Endodermal cell (in vitro differentiated cells): ENCODE measurements at regions not wholly inside any gene's neighbourhood (a gene's known extent, or its start where the extent isn't known, plus 50 kb on each side); places are given as distances from the start of the nearest gene placed in this dataset.

ENCODE experiments used
- DNase-seq: peaks from one replicate; pipeline ENCODE4 v3.0.0-alpha.2; 2017
- H3K27ac ChIP-seq: 2 replicates; pipeline ENCODE4 v1.5.1; 2013; ENCODE audit warnings: mild to moderate bottlenecking, low read depth, low read length, moderate library complexity
- H3K27me3 ChIP-seq: 2 replicates; pipeline ENCODE4 v1.6.1; 2013; ENCODE audit warnings: mild to moderate bottlenecking, low read length, moderate library complexity; ENCODE audit not compliant: insufficient read depth, control insufficient read depth, poor library complexity, severe bottlenecking
- H3K36me3 ChIP-seq: 2 replicates; pipeline ENCODE4 v1.7.0; 2013; ENCODE audit warnings: mild to moderate bottlenecking, low read length, moderate library complexity; ENCODE audit not compliant: control insufficient read depth, insufficient read depth
- H3K4me1 ChIP-seq: one replicate; pipeline ENCODE4 v1.7.0; 2013; ENCODE audit warnings: low read length; ENCODE audit not compliant: control insufficient read depth, insufficient read depth
- H3K4me3 ChIP-seq: 2 replicates; pipeline ENCODE4 v1.5.1; 2013; ENCODE audit warnings: mild to moderate bottlenecking, low read length, moderate library complexity
- H3K9ac ChIP-seq: 2 replicates; pipeline ENCODE4 v1.6.1; 2013; ENCODE audit warnings: mild to moderate bottlenecking, low read length, moderate library complexity; ENCODE audit not compliant: poor library complexity, severe bottlenecking; ENCODE audit errors: extremely low read depth
- H3K9me3 ChIP-seq: 2 replicates; pipeline ENCODE4 v1.6.1; 2013; ENCODE audit warnings: mild to moderate bottlenecking, low read length, moderate library complexity; ENCODE audit not compliant: control insufficient read depth
- H3K27ac Mint-ChIP-seq: 2 replicates; pipeline ENCODE4 v1.8.0; 2020; ENCODE audit warnings: mixed read lengths
- H3K27me3 Mint-ChIP-seq: 2 replicates; pipeline ENCODE4 v1.8.0; 2021; ENCODE audit warnings: mild to moderate bottlenecking, mixed read lengths; ENCODE audit not compliant: insufficient read depth
- H3K36me3 Mint-ChIP-seq: 2 replicates; pipeline ENCODE4 v1.8.0; 2020; ENCODE audit warnings: low read depth, mixed read lengths
- H3K4me1 Mint-ChIP-seq: 2 replicates; pipeline ENCODE4 v1.8.0; 2020; ENCODE audit warnings: mixed read lengths
- H3K4me3 Mint-ChIP-seq: 2 replicates; pipeline ENCODE4 v1.8.0; 2020; ENCODE audit warnings: mild to moderate bottlenecking, moderate library complexity, mixed read lengths
- H3K9me3 Mint-ChIP-seq: 2 replicates; pipeline ENCODE4 v1.8.0; 2020; ENCODE audit warnings: mild to moderate bottlenecking, mixed read lengths
- WGBS, 2 experiments: methylation state at CpG; one replicate each; pipeline versions ENCODE4 v1.1.5 to v1.1.7; 2013; ENCODE audit warnings: missing lambda C conversion rate in 2 of 2, mixed read lengths in 1 of 2; ENCODE audit not compliant: insufficient coverage in 1 of 2, insufficient read length in 1 of 2; 5-methylcytosine and 5-hydroxymethylcytosine counted together
- TF ChIP-seq, protein P1 (sequence below): fragments of 200-600 bp; sonication (generic); conservative IDR thresholded peaks from 2 replicates; pipeline ENCODE4 v1.5.0; 2021; ENCODE audit warnings: antibody characterized with exemption, mild to moderate bottlenecking

DNA sequence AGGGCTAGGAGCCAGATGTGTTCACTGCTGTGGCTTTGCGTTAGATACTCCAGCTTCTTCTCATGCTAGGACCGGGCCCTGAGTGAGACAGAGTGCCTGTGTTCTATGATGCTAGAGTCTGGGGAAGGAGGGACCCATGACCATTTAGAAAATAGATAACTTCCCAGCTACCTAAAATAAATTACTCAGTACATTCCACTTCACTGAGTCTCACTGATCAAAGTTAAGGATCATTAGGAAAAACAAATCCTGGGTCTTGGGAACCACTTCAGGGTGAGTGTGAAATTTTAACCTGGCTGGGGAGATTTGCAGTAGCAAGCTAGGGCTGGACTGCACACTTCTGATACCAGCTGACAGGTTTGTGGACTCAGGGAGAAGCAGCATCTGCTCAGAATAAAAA lies 138.1 kb downstream of the EMX2 start:
- DNase-seq = no peak
- no peaks in the 10 kb centered on the region for H3K36me3 ChIP-seq
- no peak overlapping the region for H3K9ac ChIP-seq
- H3K9me3 ChIP-seq = no peaks in the 10 kb centered on the region
- Mint-ChIP-seq H3K27me3 (peaks cover 37% of the 10 kb centered on the region), H3K4me3 (no peak overlapping the region), H3K9me3 (no peaks in the 10 kb centered on the region), H3K4me1 (peaks cover 2% of the 10 kb centered on the region), H3K27ac (no peak overlapping the region), H3K36me3 (no peaks in the 10 kb centered on the region)
- TF ChIP-seq, protein P1, sequence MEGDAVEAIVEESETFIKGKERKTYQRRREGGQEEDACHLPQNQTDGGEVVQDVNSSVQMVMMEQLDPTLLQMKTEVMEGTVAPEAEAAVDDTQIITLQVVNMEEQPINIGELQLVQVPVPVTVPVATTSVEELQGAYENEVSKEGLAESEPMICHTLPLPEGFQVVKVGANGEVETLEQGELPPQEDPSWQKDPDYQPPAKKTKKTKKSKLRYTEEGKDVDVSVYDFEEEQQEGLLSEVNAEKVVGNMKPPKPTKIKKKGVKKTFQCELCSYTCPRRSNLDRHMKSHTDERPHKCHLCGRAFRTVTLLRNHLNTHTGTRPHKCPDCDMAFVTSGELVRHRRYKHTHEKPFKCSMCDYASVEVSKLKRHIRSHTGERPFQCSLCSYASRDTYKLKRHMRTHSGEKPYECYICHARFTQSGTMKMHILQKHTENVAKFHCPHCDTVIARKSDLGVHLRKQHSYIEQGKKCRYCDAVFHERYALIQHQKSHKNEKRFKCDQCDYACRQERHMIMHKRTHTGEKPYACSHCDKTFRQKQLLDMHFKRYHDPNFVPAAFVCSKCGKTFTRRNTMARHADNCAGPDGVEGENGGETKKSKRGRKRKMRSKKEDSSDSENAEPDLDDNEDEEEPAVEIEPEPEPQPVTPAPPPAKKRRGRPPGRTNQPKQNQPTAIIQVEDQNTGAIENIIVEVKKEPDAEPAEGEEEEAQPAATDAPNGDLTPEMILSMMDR = no peak
- no peak overlapping the region for H3K4me3 ChIP-seq
- no peak overlapping the region for H3K27ac ChIP-seq
- peaks cover 9% of the 10 kb centered on the region for H3K27me3 ChIP-seq
- 84% methylated on average over 2 of the region's 2 CpGs; no CpG with 5 or more reads in 1 of the 2 experiments for WGBS, 2 experiments
- H3K4me1 ChIP-seq = no peaks in the 10 kb centered on the region

DNA sequence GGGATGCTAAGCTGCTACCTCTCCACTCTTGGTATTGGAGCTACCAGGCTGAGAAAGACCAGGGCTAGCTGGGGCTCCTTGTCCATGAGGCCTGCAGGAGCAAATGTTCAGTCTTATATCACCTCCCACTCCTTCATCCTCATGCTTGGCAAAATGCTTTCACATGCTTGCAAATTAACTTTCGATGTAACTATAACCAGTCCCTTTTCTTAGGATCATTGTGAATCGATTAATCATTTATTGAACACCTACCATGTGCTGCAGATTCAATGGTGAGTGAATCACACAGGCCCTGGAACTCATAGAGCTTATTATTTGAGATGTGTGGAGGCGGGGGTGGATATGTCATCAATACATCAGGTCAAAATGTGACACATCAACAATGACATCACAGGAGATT lies 138.6 kb downstream of the EMX2 start:
- no peaks in the 10 kb centered on the region for H3K9me3 Mint-ChIP-seq
- H3K27ac ChIP-seq = no peak overlapping the region
- H3K27ac Mint-ChIP-seq = no peak overlapping the region
- no peak overlapping the region for H3K9ac ChIP-seq
- no peak overlapping the region for H3K4me3 ChIP-seq
- no peaks in the 10 kb centered on the region for H3K9me3 ChIP-seq
- H3K4me3 Mint-ChIP-seq = no peak overlapping the region
- peaks cover 42% of the 10 kb centered on the region for H3K27me3 Mint-ChIP-seq
- no peak for DNase-seq
- no peaks in the 10 kb centered on the region for H3K36me3 ChIP-seq
- H3K36me3 Mint-ChIP-seq = no peaks in the 10 kb centered on the region
- H3K4me1 ChIP-seq = no peaks in the 10 kb centered on the region
- TF ChIP-seq, protein P1 = no peak
- peaks cover 2% of the 10 kb centered on the region for H3K4me1 Mint-ChIP-seq
- 98% methylated on average over 3 of the region's 3 CpGs; no CpG with 5 or more reads in 1 of the 2 experiments for WGBS, 2 experiments
- H3K27me3 ChIP-seq = peaks cover 14% of the 10 kb centered on the region

DNA sequence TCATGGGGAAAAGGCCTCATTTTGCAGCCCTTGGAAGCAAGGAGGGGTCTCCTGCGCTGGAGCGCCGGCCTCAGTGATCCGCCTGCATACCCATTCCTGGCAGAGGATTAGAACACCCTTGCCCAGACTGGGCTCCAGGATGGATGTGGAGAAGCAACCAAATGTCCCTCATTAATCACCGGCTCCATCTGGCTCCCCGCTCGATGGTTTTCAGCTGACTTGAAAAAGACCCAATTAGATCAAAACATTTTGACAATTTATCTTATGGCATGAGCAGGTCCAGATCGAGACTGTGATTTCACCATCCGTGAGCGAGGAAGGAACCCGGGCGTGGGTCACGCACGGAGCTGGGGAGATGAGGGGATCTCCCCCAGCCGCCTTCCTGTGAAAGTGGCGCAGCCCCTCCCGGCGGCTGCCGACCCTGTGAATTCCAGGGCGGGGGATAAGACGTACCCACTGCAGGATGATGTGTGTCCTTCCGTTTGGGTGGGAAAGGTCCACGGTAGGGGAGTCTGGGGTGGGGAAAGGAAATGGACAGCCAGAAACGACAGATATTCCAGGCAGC lies 141.6 kb downstream of the EMX2 start:
- no peaks in the 10 kb centered on the region for H3K4me1 ChIP-seq
- WGBS, 2 experiments = 93% methylated on average over 22 to 24 of the region's 24 CpGs
- no peak overlapping the region for H3K27ac ChIP-seq
- H3K4me3 Mint-ChIP-seq = no peak overlapping the region
- no peak overlapping the region for H3K9ac ChIP-seq
- no peaks in the 10 kb centered on the region for H3K4me1 Mint-ChIP-seq
- H3K27me3 ChIP-seq = peaks cover 42% of the 10 kb centered on the region
- no peak overlapping the region for H3K27ac Mint-ChIP-seq
- no peak for DNase-seq
- TF ChIP-seq, protein P1 = no peak
- H3K36me3 Mint-ChIP-seq = no peaks in the 10 kb centered on the region
- H3K27me3 Mint-ChIP-seq = peaks cover 61% of the 10 kb centered on the region
- H3K36me3 ChIP-seq = no peaks in the 10 kb centered on the region
- no peaks in the 10 kb centered on the region for H3K9me3 ChIP-seq
- no peak overlapping the region for H3K4me3 ChIP-seq
- no peaks in the 10 kb centered on the region for H3K9me3 Mint-ChIP-seq
